Central memory CD8-positive, alpha-beta T cell (primary cell): ENCODE measurements at regions not wholly inside any gene's neighbourhood (a gene's known extent, or its start where the extent isn't known, plus 50 kb on each side); places are given as distances from the start of the nearest gene placed in this dataset.

Experiments
- ATAC-seq: fragments of 150-1000 bp; cut with Tn5 transposase; replicated peaks from 2 replicates; pipeline ENCODE4 v1.10.0; 2022; ENCODE audit warnings: mild to moderate bottlenecking, moderate FRiP score, moderate number of reproducible peaks; ENCODE audit not compliant: poor library complexity, severe bottlenecking; ENCODE audit errors: extremely low read depth
- DNase-seq, 2 donors: peaks; one replicate each; pipeline ENCODE4 v3.0.0; 2021; ENCODE audit warnings: low spot score in 2 of 2
- H3K27ac Mint-ChIP-seq: one replicate; pipeline ENCODE4 v1.8.0; 2022; ENCODE audit warnings: low read depth, mild to moderate bottlenecking, moderate library complexity, mixed read lengths
- H3K27me3 Mint-ChIP-seq: one replicate; pipeline ENCODE4 v1.8.0; 2022; ENCODE audit warnings: mixed read lengths
- H3K36me3 Mint-ChIP-seq: one replicate; pipeline ENCODE4 v1.8.0; 2022; ENCODE audit warnings: mild to moderate bottlenecking, moderate library complexity, mixed read lengths; ENCODE audit not compliant: insufficient read depth
- H3K4me1 Mint-ChIP-seq: one replicate; pipeline ENCODE4 v1.8.0; 2022; ENCODE audit warnings: mixed read lengths
- H3K4me3 Mint-ChIP-seq: one replicate; pipeline ENCODE4 v1.8.0; 2022; ENCODE audit warnings: mild to moderate bottlenecking, moderate library complexity, mixed read lengths
- H3K9me3 Mint-ChIP-seq: one replicate; pipeline ENCODE4 v1.8.0; 2022; ENCODE audit warnings: mixed read lengths

DNA sequence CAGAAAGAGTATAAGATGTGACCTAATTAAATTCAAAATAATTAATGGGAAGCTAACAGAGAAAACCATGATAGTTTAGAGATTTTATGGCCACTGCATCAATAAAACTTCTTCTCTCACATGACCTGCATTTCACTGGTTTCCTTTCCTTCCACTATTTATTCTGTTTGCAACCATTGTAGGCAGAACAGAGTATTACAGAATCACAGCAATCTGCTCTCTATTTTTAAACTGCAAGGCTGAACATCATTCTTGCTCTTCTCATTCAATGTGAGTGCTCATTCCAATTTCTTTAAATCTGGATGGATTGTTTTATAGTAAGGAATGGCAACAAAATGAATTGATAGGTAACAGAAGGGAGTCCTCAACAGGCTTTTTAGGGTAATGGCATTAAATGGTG is 715.5 kb upstream of the RAB6C start:
- H3K4me3 Mint-ChIP-seq, result no peak overlapping the region
- ATAC-seq, result no peak
- DNase-seq, result no peak
- H3K27ac Mint-ChIP-seq, result no peak overlapping the region
- H3K4me1 Mint-ChIP-seq, result no peaks in the 10 kb centered on the region
- H3K27me3 Mint-ChIP-seq, result no peaks in the 10 kb centered on the region
- peaks cover 12% of the 10 kb centered on the region for H3K9me3 Mint-ChIP-seq
- no peaks in the 10 kb centered on the region for H3K36me3 Mint-ChIP-seq

DNA sequence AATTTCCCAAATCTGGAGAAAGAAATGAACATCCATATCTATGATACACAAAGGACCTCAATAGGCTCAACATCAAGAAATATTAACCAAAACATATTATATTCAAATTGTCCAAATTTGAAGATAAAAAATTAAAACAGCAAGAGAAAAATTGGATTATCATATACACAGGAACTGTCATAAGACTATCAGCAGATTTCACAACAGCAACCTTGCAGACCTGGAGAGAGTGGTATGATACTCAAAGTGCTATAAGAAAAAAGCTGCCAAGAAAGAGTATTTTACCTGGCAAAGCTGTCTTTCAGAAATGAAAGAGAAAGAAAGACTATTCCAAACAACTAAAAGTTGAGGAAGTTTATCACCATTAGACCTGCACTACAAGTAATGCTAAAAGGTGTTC is 711.9 kb upstream of the RAB6C start:
- ATAC-seq (no peak), DNase-seq (no peak)
- Mint-ChIP-seq H3K36me3 (no peaks in the 10 kb centered on the region), H3K27me3 (no peaks in the 10 kb centered on the region), H3K4me1 (no peaks in the 10 kb centered on the region), H3K27ac (no peak overlapping the region), H3K9me3 (peaks cover 10% of the 10 kb centered on the region), H3K4me3 (no peak overlapping the region)

DNA sequence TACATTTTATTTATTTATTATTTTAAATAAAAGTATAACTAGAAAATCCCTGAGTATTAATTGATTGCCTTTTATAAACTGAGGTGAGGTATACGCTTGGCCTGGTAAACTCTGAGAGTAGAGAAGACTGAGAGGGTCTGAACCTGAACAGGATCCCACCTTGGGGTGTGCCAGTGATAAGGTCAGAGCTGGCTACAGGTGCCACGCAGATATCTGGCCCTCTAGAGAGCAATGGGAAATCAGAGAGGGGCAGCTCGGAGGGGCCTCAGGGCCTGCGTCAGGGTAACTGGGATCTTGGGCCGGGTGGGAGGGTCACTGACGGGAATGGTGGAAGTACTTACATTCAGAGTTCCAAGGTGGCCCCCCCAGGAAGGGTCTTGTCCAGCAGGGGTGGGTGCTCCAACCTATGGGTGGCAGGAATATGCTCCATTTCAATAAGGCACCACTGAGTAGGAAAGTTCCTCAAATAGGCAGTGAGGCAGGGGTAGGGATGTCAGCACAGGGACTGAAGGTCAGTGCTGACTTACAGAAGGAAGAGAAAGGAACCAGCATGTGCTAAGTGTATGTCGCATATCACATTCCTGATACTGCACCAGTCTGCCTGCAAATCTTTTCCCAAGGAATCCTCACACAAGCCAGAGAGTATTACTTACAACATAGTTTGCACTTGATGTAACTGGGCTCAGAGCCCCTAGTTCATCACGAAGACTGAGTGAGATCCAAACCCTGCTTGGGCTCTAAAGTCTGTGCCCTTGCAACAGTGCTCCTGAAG is 706.0 kb upstream of the RAB6C start:
- Mint-ChIP-seq H3K27me3 (no peaks in the 10 kb centered on the region), H3K27ac (no peak overlapping the region), H3K4me3 (no peak overlapping the region), H3K4me1 (no peaks in the 10 kb centered on the region), H3K36me3 (no peaks in the 10 kb centered on the region), H3K9me3 (peaks cover 5% of the 10 kb centered on the region)
- ATAC-seq (no peak), DNase-seq (no peak)

DNA sequence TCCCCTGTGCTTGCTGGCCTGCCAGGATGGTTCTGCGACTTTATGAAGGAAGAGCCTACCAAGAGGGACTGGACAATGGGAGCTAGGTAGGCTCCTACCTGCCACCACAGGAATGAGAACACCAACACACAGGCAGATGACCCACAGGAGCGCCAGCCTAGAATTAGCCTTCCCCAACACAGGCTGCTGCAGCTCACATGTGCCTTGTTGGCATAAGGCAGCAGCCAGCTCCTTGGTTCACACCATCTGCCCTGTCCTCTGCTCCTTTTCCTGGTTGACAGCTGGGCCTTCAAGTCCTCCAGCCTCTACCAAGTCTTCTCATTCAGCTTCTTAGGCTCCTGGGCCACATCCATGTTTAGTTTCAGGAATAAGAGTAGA is 705.4 kb upstream of the RAB6C start:
- ATAC-seq (no peak), DNase-seq (no peak)
- Mint-ChIP-seq H3K9me3 (peaks cover 5% of the 10 kb centered on the region), H3K4me3 (no peak overlapping the region), H3K4me1 (no peaks in the 10 kb centered on the region), H3K27me3 (no peaks in the 10 kb centered on the region), H3K36me3 (no peaks in the 10 kb centered on the region), H3K27ac (no peak overlapping the region)

DNA sequence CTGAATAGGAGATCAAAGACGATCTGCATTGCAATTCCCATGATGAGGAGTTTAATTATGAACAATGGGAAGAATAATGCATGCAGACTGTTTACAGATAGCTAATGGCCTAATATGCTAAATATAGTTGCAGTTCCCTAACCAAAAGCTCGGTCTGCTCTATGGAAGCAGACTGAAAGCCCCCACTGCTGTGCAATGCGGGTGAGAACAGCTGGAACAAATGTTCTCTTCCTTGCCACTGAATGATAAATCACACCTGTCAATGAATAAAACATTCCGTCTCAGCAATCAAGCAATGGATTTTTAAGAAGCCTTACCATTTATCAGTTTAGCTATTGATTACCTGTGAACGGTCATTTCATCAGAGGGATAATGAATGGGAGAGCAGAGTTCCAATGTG is 704.5 kb upstream of the RAB6C start:
- Mint-ChIP-seq H3K36me3 (no peaks in the 10 kb centered on the region), H3K27ac (no peak overlapping the region), H3K4me3 (no peak overlapping the region), H3K4me1 (no peaks in the 10 kb centered on the region), H3K27me3 (no peaks in the 10 kb centered on the region), H3K9me3 (peaks cover 5% of the 10 kb centered on the region)
- ATAC-seq (no peak), DNase-seq (no peak)

DNA sequence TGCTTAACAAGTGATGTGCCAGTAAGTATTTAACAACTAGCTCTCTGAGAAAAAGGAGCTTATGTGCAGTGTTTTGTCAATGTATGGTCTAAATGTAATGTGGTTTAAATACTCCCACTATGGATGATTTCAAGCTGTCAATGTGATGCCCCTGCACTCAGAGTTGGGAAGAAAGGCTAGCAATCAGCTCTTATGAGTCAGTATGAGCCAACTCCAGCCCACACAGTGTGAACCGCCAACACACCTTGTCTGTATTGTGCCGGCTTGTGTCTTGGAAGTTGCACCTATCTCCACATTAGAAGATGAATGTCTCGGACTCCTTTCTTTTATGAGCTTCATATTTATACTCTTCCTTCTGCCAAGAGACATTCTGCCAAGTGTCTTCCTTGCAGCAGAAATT is 703.8 kb upstream of the RAB6C start:
- DNase-seq, result no peak
- H3K27me3 Mint-ChIP-seq, result no peaks in the 10 kb centered on the region
- ATAC-seq, result no peak
- H3K4me1 Mint-ChIP-seq, result no peaks in the 10 kb centered on the region
- no peak overlapping the region for H3K4me3 Mint-ChIP-seq
- no peak overlapping the region for H3K27ac Mint-ChIP-seq
- H3K9me3 Mint-ChIP-seq, result no peaks in the 10 kb centered on the region
- no peaks in the 10 kb centered on the region for H3K36me3 Mint-ChIP-seq

DNA sequence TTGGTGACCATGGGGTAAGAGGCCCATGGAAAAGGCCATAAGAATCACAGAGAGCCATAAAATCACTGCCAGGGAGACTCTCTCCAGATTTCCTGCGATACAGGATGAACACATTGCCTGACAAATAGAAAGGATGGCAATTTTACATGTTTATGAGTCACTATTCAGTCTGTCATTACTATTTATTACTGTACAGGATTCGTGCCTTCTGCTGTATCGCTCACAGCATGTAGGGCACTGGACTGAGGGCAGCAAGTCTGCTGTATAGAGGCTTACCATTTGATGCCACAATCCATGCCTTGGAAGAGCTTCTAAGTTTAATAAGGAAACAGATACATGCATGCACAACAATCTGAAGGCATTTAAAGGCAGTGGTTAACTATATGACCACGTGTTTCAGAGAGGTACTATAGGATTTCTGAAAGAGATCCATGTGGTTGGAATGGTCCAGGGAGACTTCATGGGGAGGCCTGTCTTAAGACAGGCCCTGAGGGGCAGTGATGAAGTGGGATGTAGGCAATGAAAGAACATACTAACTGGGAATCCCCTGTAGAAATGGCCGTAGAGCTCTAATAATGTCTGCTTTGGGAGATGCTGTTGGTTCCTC is 702.4 kb upstream of the RAB6C start:
- DNase-seq (no peak), ATAC-seq (no peak)
- no peaks in the 10 kb centered on the region for H3K4me1 Mint-ChIP-seq
- no peak overlapping the region for H3K27ac Mint-ChIP-seq
- H3K36me3 Mint-ChIP-seq, result no peaks in the 10 kb centered on the region
- no peaks in the 10 kb centered on the region for H3K27me3 Mint-ChIP-seq
- H3K9me3 Mint-ChIP-seq, result no peaks in the 10 kb centered on the region
- H3K4me3 Mint-ChIP-seq, result no peak overlapping the region

DNA sequence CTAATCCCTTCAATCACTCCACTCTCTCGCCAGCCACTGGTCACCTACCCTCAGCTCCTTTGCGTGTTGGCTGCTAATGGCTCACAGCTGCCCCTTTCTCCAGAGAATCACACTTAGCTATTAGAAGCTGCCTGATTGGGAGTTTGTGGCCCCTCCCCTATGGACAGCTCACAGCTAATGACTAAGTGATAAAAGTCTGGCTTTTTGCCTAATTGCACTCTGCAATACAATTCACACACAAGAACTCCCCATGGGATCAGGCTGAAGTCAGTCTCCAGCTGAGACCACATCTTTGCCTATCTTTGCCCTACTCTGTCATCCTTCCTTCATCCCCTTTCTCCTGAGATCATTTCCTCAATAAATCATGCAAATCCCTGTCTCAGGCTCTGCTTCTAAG is 701.9 kb upstream of the RAB6C start:
- no peak overlapping the region for H3K27ac Mint-ChIP-seq
- DNase-seq (no peak), ATAC-seq (no peak)
- H3K27me3 Mint-ChIP-seq, result no peaks in the 10 kb centered on the region
- no peak overlapping the region for H3K4me3 Mint-ChIP-seq
- no peaks in the 10 kb centered on the region for H3K9me3 Mint-ChIP-seq
- H3K36me3 Mint-ChIP-seq, result no peaks in the 10 kb centered on the region
- H3K4me1 Mint-ChIP-seq, result no peaks in the 10 kb centered on the region

DNA sequence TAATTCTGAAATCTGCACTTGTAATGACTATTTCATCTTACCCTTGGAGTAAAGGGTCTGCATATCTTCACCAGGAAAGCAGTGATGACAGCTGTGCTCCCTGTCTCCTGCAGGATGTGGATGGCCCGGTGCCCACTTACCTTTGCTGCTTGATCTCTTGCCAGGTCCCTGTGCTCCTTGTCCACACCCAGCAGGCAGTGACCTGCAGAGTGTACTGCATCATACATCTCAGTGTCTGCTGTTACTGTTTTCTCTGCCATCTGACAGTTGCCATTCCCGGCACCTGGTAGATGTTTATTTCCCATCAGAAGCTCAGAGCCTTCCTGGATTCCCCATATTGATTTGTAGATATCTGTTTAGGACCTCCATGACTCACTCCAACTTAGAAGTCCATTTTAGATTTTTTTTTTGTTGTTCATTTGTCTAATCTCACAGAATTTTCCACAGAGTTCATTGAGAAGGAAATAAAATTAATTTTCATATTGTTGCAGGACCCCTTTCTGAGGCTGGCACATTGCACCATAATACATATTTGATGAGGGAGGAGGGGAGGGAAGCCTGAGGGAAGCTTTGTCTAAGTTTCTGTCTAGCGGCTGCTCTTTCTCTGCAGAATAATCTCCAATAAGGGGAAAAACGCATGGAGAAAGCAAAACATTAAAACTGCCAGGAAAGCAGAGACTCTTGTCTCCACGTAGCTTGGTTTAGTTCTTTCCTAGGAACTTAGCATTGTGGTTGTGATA is 697.5 kb upstream of the RAB6C start:
- H3K27ac Mint-ChIP-seq, result no peak overlapping the region
- no peaks in the 10 kb centered on the region for H3K36me3 Mint-ChIP-seq
- no peaks in the 10 kb centered on the region for H3K9me3 Mint-ChIP-seq
- DNase-seq, result no peak
- no peak for ATAC-seq
- no peaks in the 10 kb centered on the region for H3K4me1 Mint-ChIP-seq
- no peaks in the 10 kb centered on the region for H3K27me3 Mint-ChIP-seq
- no peak overlapping the region for H3K4me3 Mint-ChIP-seq

DNA sequence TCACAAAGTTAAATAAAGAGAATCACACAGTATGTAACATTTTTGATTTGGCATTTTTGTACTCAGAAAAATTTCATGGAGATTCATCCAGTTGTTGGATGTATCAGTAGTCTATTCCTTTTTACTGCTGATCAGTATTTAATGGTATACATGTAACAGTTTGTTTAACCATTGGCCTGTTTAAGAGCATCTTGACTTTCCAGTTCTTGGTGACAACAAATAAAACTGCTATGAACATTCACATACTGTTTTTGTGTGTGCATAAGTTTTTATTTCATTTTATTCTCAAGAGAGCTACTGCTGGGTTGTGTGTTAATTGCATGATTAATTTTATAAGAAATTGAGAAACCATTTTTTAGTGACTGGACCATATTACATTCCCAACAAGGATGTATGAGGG is 694.5 kb upstream of the RAB6C start:
- ATAC-seq (no peak), DNase-seq (no peak)
- Mint-ChIP-seq H3K9me3 (no peaks in the 10 kb centered on the region), H3K4me1 (no peaks in the 10 kb centered on the region), H3K4me3 (no peak overlapping the region), H3K36me3 (no peaks in the 10 kb centered on the region), H3K27me3 (no peaks in the 10 kb centered on the region), H3K27ac (no peak overlapping the region)

DNA sequence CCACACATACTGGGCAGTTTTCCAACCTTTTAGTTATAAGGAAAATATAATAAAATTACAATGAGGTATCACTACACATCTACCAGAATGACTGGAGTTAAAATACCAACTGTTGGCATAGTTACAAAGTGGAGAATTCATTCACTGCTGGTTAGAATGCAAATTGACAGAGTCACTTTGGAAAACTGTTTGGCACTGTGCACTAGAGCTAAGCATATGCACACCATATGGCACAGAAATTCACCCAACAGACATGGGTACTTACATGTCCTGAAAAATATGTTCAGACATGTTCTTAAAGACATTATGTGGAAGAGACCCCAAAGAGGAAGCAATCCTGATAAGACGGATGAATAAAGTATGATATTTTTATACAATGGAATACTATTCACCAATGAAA is 686.1 kb upstream of the RAB6C start:
- DNase-seq (no peak), ATAC-seq (no peak)
- Mint-ChIP-seq H3K4me1 (no peaks in the 10 kb centered on the region), H3K9me3 (peaks cover 10% of the 10 kb centered on the region), H3K4me3 (no peak overlapping the region), H3K36me3 (peaks cover 1% of the 10 kb centered on the region), H3K27ac (no peak overlapping the region), H3K27me3 (no peaks in the 10 kb centered on the region)

DNA sequence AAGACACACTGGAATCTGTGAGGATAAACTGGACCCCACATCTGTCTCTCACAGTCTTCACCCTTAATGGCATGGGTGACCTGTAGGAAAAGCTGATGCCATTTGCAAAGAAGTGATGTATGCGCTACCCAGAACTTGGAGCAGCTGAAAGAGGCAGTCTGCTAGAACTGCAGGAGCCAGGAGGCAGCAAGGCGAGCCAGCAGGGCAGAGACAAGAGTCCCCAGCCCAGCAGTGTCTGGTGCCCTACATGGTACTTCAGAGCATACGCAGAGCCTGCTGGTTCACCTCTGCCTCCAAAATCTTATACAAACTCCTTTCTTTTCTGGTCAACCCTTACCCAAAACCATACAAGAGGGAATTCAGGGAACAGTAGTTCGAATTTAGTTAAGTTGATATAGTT is 683.1 kb upstream of the RAB6C start:
- no peak overlapping the region for H3K27ac Mint-ChIP-seq
- peaks cover 6% of the 10 kb centered on the region for H3K9me3 Mint-ChIP-seq
- H3K4me1 Mint-ChIP-seq, result no peaks in the 10 kb centered on the region
- DNase-seq, result no peak
- ATAC-seq, result no peak
- no peak overlapping the region for H3K4me3 Mint-ChIP-seq
- peaks cover 3% of the 10 kb centered on the region for H3K36me3 Mint-ChIP-seq
- H3K27me3 Mint-ChIP-seq, result no peaks in the 10 kb centered on the region

DNA sequence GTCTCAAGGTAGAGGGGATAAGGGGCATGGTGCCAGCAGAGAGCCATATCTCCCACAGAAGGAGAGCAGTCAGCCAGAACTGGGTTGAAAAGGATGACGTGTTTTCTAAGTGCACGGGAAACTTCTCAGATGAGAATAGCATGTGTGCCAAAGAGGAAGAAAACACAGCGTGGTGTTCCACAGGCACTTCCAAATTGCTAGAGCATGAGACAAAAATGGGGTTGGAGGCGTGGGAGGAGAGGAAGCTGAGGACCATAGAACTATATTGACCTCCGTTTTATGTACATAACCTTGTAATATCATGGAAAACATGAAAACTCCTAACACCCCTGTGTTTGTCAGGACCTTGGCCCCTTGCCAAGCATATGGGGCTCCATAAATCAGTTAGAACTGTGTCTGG is 682.7 kb upstream of the RAB6C start:
- no peak for ATAC-seq
- H3K27ac Mint-ChIP-seq, result no peak overlapping the region
- H3K4me3 Mint-ChIP-seq, result no peak overlapping the region
- peaks cover 5% of the 10 kb centered on the region for H3K9me3 Mint-ChIP-seq
- no peaks in the 10 kb centered on the region for H3K4me1 Mint-ChIP-seq
- H3K27me3 Mint-ChIP-seq, result no peaks in the 10 kb centered on the region
- no peak for DNase-seq
- H3K36me3 Mint-ChIP-seq, result peaks cover 3% of the 10 kb centered on the region
